Vagina (tissue), 2 donors: ENCODE measurements at regions not wholly inside any gene's neighbourhood (a gene's known extent, or its start where the extent isn't known, plus 50 kb on each side); places are given as distances from the start of the nearest gene placed in this dataset.

Experiments used
- DNase-seq, 2 donors: peaks; one replicate each; pipeline ENCODE4 v3.0.0-alpha.2; 2017; ENCODE audit errors: extremely low spot score in 2 of 2
- H3K27ac ChIP-seq: fragments of 200-600 bp; sonication (generic); one replicate; pipeline ENCODE4 v1.5.1; 2019
- H3K27me3 ChIP-seq: fragments of 200-600 bp; sonication (generic); one replicate; pipeline ENCODE4 v1.5.1; 2019
- H3K36me3 ChIP-seq, 2 donors: fragments of 200-600 bp; sonication (generic); one replicate each; pipeline ENCODE4 v1.5.1; 2017 to 2019
- H3K4me1 ChIP-seq: fragments of 200-600 bp; sonication (generic); one replicate; pipeline ENCODE4 v1.5.1; 2019
- H3K4me3 ChIP-seq, 2 donors: fragments of 200-600 bp; sonication (generic); 1 replicate in 1 of 2; 2 replicates in 1 of 2; pipeline ENCODE4 v1.5.1; 2016 to 2019
- H3K9me3 ChIP-seq: fragments of 200-600 bp; sonication (generic); one replicate; pipeline ENCODE4 v1.5.1; 2019
- POLR2A ChIP-seq, 2 donors: fragments of 450-650 bp; IDR thresholded peaks; one replicate each; pipeline ENCODE4 v1.6.1; 2017; ENCODE audit warnings: antibody characterized with exemption in 2 of 2, mild to moderate bottlenecking in 2 of 2, moderate library complexity in 2 of 2
- POLR2AphosphoS5 ChIP-seq, 2 donors: sonication (generic); formaldehyde crosslinking; IDR thresholded peaks; one replicate each; pipeline ENCODE4 v1.9.0; 2017; ENCODE audit warnings: antibody characterized with exemption in 2 of 2, mild to moderate bottlenecking in 2 of 2, low read depth in 1 of 2; ENCODE audit not compliant: insufficient read depth in 1 of 2
- intact Hi-C: fragments of 100-400 bp; cut with DNase I; formaldehyde crosslinking; loops from one replicate; pipeline ENCODE4 v1.15.1; 2023
- TF ChIP-seq, protein P1 (sequence below), 3 experiments: fragments of 450-650 bp in 2 of 3; fragments of 200-600 bp in 1 of 3; sonication (generic) in 1 of 3; IDR thresholded peaks; one replicate each; pipeline ENCODE4 v1.5.1; 2017 to 2019; ENCODE audit warnings: antibody characterized with exemption in 3 of 3, mild to moderate bottlenecking in 2 of 3, moderate library complexity in 2 of 3

DNA sequence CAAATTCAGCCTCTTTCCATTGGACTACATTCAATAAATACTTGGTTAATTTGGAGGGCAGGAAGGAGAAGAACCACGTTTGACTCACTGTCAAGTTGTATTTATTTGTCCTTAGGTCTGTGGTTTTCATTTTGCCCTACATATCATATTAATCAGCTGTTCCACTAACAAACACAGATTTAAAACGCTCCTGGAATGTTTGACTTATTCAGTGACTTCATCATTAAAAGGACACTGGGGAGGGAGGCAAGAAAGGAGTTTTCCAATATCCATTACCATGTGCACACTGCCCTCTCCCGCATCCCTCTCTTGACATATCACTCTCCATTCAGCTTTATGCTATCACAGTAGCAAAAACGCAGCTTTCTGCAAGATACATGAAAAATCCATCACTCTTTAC is 98.2 kb upstream of the C1orf87 start:
- Histone ChIP-seq H3K9me3 (no peaks in the 10 kb centered on the region), H3K27ac (no peak overlapping the region), H3K27me3 (no peaks in the 10 kb centered on the region), H3K36me3 (no peaks in the 10 kb centered on the region), H3K4me3 (no peak overlapping the region), H3K4me1 (no peaks in the 10 kb centered on the region)
- intact Hi-C loops: no loop called here
- TF ChIP-seq POLR2A (IDR thresholded peaks at IDR 0.05) (no peak), POLR2AphosphoS5 (IDR thresholded peaks at IDR 0.05; ENCODE audit: insufficient read depth in 1 of 2, low read depth in 1 of 2) (no peak)
- TF ChIP-seq, protein P1, sequence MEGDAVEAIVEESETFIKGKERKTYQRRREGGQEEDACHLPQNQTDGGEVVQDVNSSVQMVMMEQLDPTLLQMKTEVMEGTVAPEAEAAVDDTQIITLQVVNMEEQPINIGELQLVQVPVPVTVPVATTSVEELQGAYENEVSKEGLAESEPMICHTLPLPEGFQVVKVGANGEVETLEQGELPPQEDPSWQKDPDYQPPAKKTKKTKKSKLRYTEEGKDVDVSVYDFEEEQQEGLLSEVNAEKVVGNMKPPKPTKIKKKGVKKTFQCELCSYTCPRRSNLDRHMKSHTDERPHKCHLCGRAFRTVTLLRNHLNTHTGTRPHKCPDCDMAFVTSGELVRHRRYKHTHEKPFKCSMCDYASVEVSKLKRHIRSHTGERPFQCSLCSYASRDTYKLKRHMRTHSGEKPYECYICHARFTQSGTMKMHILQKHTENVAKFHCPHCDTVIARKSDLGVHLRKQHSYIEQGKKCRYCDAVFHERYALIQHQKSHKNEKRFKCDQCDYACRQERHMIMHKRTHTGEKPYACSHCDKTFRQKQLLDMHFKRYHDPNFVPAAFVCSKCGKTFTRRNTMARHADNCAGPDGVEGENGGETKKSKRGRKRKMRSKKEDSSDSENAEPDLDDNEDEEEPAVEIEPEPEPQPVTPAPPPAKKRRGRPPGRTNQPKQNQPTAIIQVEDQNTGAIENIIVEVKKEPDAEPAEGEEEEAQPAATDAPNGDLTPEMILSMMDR (IDR thresholded peaks at IDR 0.05): no peak
- no peak for DNase-seq

DNA sequence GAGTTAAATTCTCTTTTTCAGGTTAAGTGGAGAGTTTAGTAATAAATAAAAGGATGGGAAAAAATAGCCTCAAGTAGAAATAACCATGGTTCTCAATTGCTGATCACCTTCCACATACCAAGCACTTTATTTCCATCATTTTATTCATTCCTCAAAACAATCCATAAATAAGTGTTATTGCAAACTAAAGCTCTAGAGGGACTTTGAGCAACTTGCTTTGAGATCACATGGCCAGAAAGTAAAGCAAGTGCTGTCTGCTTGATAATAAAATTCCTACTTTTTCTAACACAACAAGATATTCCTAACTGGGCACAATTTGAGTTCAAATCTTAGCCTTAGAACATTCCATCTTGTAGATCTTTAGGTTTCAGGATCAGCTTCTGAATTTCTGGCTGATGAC is 97.1 kb upstream of the C1orf87 start:
- H3K4me1 ChIP-seq: no peaks in the 10 kb centered on the region
- H3K36me3 ChIP-seq: no peaks in the 10 kb centered on the region
- H3K4me3 ChIP-seq: no peak overlapping the region
- DNase-seq: no peak
- TF ChIP-seq POLR2A (IDR thresholded peaks at IDR 0.05): no peak
- TF ChIP-seq, protein P1 (IDR thresholded peaks at IDR 0.05): no peak
- TF ChIP-seq POLR2AphosphoS5 (IDR thresholded peaks at IDR 0.05; ENCODE audit: insufficient read depth in 1 of 2, low read depth in 1 of 2): no peak
- no peaks in the 10 kb centered on the region for H3K9me3 ChIP-seq
- H3K27ac ChIP-seq: no peak overlapping the region
- no peaks in the 10 kb centered on the region for H3K27me3 ChIP-seq
- intact Hi-C loops: no loop called here

DNA sequence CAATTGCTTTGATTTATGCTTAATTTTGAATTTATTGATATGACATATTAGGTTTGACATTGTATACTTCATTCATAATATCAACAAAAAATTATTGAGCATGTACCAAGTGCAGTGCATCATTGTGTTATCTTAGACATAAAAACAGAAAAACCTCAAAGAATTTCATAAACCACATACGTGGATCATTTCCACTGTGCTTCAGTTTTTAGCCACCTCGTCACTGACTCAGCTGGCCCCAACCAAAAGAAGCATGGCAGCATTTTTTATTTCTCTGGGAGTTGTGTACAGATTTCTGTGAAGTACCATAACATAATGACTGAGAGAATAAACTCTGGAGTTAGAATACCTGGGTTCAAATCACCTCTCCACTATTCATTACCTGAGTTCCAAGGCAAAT is 95.6 kb upstream of the C1orf87 start:
- H3K27ac ChIP-seq: no peak overlapping the region
- no peaks in the 10 kb centered on the region for H3K4me1 ChIP-seq
- H3K27me3 ChIP-seq: no peaks in the 10 kb centered on the region
- TF ChIP-seq POLR2AphosphoS5 (IDR thresholded peaks at IDR 0.05; ENCODE audit: insufficient read depth in 1 of 2, low read depth in 1 of 2): no peak
- TF ChIP-seq POLR2A (IDR thresholded peaks at IDR 0.05): no peak
- TF ChIP-seq, protein P1 (IDR thresholded peaks at IDR 0.05): no peak
- intact Hi-C loops: no loop called here
- DNase-seq: no peak
- H3K9me3 ChIP-seq: no peaks in the 10 kb centered on the region
- no peak overlapping the region for H3K4me3 ChIP-seq
- H3K36me3 ChIP-seq: no peaks in the 10 kb centered on the region

DNA sequence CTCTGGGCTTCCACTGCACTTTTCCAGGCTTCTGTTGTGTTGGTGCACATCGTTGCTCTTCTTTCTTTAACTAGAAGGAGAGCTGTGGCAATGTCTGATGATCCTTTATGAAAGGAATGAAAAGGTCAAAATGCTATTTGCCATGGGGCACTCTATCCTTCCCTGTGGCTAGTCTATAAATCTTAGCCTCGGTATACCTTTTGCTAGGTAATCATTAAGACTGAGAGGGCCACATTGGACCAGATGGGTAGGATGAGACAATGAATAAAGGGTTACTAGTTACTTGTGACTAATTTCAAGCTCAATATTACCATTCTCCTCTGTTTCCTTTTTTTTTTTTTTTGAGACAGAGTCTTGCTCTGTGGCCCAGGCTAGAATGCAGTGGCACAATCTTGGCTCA is 89.4 kb upstream of the C1orf87 start:
- no peaks in the 10 kb centered on the region for H3K9me3 ChIP-seq
- no peak overlapping the region for H3K4me3 ChIP-seq
- no peaks in the 10 kb centered on the region for H3K27me3 ChIP-seq
- intact Hi-C loops: no loop called here
- no peaks in the 10 kb centered on the region for H3K4me1 ChIP-seq
- DNase-seq: no peak
- H3K27ac ChIP-seq: no peak overlapping the region
- TF ChIP-seq, protein P1 (IDR thresholded peaks at IDR 0.05): no peak
- TF ChIP-seq POLR2AphosphoS5 (IDR thresholded peaks at IDR 0.05; ENCODE audit: insufficient read depth in 1 of 2, low read depth in 1 of 2) (no peak), POLR2A (IDR thresholded peaks at IDR 0.05) (no peak)
- H3K36me3 ChIP-seq: no peaks in the 10 kb centered on the region

DNA sequence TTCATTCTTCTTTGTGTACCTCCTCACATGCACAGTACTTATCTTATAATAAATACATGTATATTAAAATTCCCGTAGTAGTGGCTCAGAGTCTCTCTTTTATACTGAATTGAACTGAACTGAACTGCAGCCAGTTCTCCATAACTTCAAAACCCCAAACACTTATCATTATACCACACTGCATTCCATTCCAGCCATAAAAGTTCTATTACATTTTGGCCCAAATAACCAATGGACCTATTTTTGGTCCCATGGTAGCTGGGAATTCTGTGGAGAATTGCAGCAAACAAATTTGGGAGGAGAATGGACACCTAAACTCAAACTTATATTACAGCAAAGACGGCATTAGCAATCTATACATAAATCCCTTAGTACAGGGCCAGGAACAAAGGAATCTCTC is 86.6 kb upstream of the C1orf87 start:
- intact Hi-C loops: no loop called here
- Histone ChIP-seq H3K36me3 (no peaks in the 10 kb centered on the region), H3K9me3 (no peaks in the 10 kb centered on the region), H3K4me3 (no peak overlapping the region), H3K27me3 (no peaks in the 10 kb centered on the region), H3K4me1 (no peaks in the 10 kb centered on the region), H3K27ac (no peak overlapping the region)
- TF ChIP-seq, protein P1 (IDR thresholded peaks at IDR 0.05): no peak
- TF ChIP-seq POLR2AphosphoS5 (IDR thresholded peaks at IDR 0.05; ENCODE audit: insufficient read depth in 1 of 2, low read depth in 1 of 2) (no peak), POLR2A (IDR thresholded peaks at IDR 0.05) (no peak)
- DNase-seq: no peak
